IPS-18c (cell line): ENCODE measurements at regions not wholly inside any gene's neighbourhood (a gene's known extent, or its start where the extent isn't known, plus 50 kb on each side); places are given as distances from the start of the nearest gene placed in this dataset.
"Not testable (repeated sequence)": the region's sequence is repeated elsewhere in the genome, so short reads cannot be mapped to it uniquely, and the experiment has no call there.

ENCODE experiments used
- H3K4me3 ChIP-seq: 2 replicates; pipeline ENCODE4 v1.7.0; 2013; ENCODE audit warnings: low read depth, mild to moderate bottlenecking, low read length, moderate library complexity; ENCODE audit not compliant: insufficient read depth
- H3K9me3 ChIP-seq: one replicate; pipeline ENCODE4 v1.6.1; 2013; ENCODE audit warnings: mild to moderate bottlenecking, low read length, moderate library complexity; ENCODE audit not compliant: control insufficient read depth, insufficient read depth

- H3K9me3 ChIP-seq: peaks cover 77% of the 10 kb centered on the region
- peak overlapping the region; percentile 22; the same call in 1 of the 2 replicates for H3K4me3 ChIP-seq
Observed at GRCh38 chr4:49149006-49149975, 163.2 kb downstream of the CWH43 start.

GRCh38 chr4:49150351-49151083 is 164.4 kb downstream of the CWH43 start:
- H3K4me3 ChIP-seq: peak overlapping the region; percentile 0; the same call in 1 of the 2 replicates
- peaks cover 80% of the 10 kb centered on the region for H3K9me3 ChIP-seq

GRCh38 chr4:49153011-49153410 is 166.9 kb downstream of the CWH43 start:
- Histone ChIP-seq H3K9me3 (peaks cover 72% of the 10 kb centered on the region), H3K4me3 (0 out of 2 replicates have a peak overlapping the region, but pooled peaks have one; percentile 10)

GRCh38 chr4:49154308-49155103 is 168.4 kb downstream of the CWH43 start:
- H3K9me3 ChIP-seq: peaks cover 65% of the 10 kb centered on the region
- H3K4me3 ChIP-seq: peak overlapping the region; percentile 3; the same call in 1 of the 2 replicates

- not testable (repeated sequence) for H3K4me3 ChIP-seq
- peaks cover 58% of the 10 kb centered on the region for H3K9me3 ChIP-seq
Observed at GRCh38 chr4:49155270-49155669, 169.2 kb downstream of the CWH43 start.

- H3K4me3 ChIP-seq: not testable (repeated sequence)
- H3K9me3 ChIP-seq: peaks cover 51% of the 10 kb centered on the region
Observed at GRCh38 chr4:49156309-49156708, 170.2 kb downstream of the CWH43 start.

- peaks cover 39% of the 10 kb centered on the region for H3K9me3 ChIP-seq
Observed at GRCh38 chr4:49157630-49158029, 171.6 kb downstream of the CWH43 start.

GRCh38 chr4:49161111-49161541 is 175.1 kb downstream of the CWH43 start:
- not testable (repeated sequence) for H3K4me3 ChIP-seq
- peaks cover 17% of the 10 kb centered on the region for H3K9me3 ChIP-seq

More at GRCh38 chr4:49157630-49158029, 171.6 kb downstream of the CWH43 start:
- H3K4me3 ChIP-seq: not testable (repeated sequence)

GRCh38 chr4:49164916-49165315 is 178.8 kb downstream of the CWH43 start:
- H3K4me3 ChIP-seq, H3K9me3 ChIP-seq: not testable (repeated sequence)

GRCh38 chr4:49177847-49178246 is 191.8 kb downstream of the CWH43 start:
- H3K9me3 ChIP-seq, H3K4me3 ChIP-seq: not testable (repeated sequence)

- H3K4me3 ChIP-seq: not testable (repeated sequence)
Observed at GRCh38 chr4:49181088-49181487, 195.0 kb downstream of the CWH43 start.

GRCh38 chr4:49211396-49212194 is 225.5 kb downstream of the CWH43 start:
- H3K9me3 ChIP-seq: peaks cover 34% of the 10 kb centered on the region
- not testable (repeated sequence) for H3K4me3 ChIP-seq

More at GRCh38 chr4:49181088-49181487, 195.0 kb downstream of the CWH43 start:
- H3K9me3 ChIP-seq: not testable (repeated sequence)

- peaks cover 46% of the 10 kb centered on the region for H3K9me3 ChIP-seq
Observed at GRCh38 chr4:49213250-49213649, 227.2 kb downstream of the CWH43 start.

GRCh38 chr4:49213750-49214149 is 227.7 kb downstream of the CWH43 start:
- H3K4me3 ChIP-seq: not testable (repeated sequence)
- peaks cover 46% of the 10 kb centered on the region for H3K9me3 ChIP-seq

More at GRCh38 chr4:49213250-49213649, 227.2 kb downstream of the CWH43 start:
- not testable (repeated sequence) for H3K4me3 ChIP-seq

GRCh38 chr4:49214453-49215081 is 228.5 kb downstream of the CWH43 start:
- H3K9me3 ChIP-seq: peaks cover 52% of the 10 kb centered on the region
- H3K4me3 ChIP-seq: not testable (repeated sequence)

GRCh38 chr4:49215082-49215479 is 229.0 kb downstream of the CWH43 start:
- H3K4me3 ChIP-seq: not testable (repeated sequence)
- H3K9me3 ChIP-seq: peaks cover 54% of the 10 kb centered on the region
